Suppressor macrophage (primary cell): ENCODE measurements at regions not wholly inside any gene's neighbourhood (a gene's known extent, or its start where the extent isn't known, plus 50 kb on each side); places are given as distances from the start of the nearest gene placed in this dataset.
"Not testable (repeated sequence)": the region's sequence is repeated elsewhere in the genome, so short reads cannot be mapped to it uniquely, and the experiment has no call there.

Experiments
- DNase-seq, 4 experiments: peaks; one replicate each; pipeline ENCODE4 v3.0.0-alpha.2; 2020 to 2022

DNA sequence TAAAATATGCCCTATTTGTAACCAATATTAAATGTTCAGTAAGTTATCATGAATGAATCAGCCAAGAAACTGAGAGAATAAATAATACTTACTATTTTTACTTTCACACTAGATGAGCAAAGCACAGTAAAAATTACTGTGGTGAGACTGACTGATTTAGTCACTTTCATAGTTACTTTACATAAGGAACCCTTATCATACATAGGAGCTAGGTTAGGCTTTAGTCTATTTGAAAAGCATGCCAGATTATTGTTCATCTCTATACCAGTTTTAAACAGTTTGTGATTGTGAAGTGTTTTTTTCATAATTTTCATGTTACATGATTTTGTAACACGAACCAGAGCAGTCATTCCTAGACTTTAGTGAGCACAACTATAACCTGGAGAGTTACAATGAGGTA, 80.7 kb upstream of the MAGI2 start:
- no peak for DNase-seq

DNA sequence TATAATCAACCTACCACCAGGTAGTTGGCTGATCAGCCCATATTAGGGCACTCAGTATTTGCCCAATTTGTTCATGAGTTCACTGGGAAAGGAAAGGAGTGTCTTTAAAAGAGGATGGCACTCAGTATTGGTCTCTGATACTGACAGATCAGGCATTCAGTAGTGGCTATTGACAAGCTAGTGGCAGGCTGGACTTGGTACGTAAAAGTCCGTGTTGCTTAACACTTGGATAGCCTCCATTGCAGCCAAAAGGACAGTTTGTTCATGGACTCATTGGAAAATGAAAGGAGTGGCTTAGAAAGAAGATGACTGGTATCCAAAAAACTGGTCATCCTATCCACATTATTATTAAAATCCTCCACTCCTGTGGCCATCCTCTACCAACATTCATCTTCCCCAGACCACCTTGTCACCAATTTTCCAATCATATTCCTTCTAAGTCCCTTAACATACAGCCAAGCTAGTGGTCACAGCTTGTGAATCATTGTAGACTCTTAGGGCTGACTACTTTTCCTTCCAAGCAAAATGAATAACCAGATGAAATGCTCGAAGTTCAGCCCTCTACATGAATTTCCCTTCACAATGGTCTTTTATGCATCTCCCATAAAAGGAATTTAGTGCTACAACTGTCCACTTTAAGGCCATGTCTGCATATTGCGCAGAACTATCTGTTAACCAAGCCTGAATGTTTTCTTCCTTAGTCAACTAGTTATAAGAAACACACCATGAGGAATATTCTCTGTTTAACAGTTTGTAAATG, 78.6 kb upstream of the MAGI2 start:
- DNase-seq: no peak

DNA sequence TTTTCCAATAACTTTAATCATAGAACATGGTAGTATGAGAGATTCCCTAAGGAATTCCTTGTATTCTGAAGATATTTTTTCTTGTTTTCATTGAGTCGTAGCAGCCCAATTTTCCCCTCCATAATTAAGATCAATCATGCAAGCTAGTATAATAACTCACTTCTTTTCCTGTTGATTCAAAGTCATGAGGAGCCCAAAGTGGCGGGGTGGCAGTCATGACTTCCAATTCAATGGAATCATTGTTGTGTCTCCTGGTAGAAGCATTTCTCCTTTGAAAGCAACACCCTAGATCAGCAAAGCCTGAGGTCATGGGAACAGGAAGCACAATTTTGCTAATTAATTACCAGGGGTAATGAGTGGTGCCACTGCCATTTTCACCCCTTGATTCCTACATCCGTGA, 77.6 kb upstream of the MAGI2 start:
- DNase-seq: no peak

DNA sequence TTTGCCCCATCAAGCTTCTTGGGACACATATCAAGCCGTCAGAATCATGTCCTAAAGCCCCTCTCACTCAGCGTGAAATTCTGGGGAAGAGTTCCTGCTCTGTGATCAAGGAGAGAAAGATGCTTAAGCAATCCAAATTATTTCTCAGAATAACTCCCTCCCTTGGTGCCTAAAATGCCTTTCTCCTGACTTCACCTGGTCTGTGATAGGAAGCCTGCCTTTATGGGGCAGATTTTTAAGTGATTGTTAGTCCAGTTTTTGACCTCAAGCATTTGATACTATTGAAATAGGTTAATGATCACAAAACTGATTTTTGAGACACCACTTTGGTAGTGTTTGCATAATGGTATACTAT, 76.4 kb upstream of the MAGI2 start:
- DNase-seq: no peak

DNA sequence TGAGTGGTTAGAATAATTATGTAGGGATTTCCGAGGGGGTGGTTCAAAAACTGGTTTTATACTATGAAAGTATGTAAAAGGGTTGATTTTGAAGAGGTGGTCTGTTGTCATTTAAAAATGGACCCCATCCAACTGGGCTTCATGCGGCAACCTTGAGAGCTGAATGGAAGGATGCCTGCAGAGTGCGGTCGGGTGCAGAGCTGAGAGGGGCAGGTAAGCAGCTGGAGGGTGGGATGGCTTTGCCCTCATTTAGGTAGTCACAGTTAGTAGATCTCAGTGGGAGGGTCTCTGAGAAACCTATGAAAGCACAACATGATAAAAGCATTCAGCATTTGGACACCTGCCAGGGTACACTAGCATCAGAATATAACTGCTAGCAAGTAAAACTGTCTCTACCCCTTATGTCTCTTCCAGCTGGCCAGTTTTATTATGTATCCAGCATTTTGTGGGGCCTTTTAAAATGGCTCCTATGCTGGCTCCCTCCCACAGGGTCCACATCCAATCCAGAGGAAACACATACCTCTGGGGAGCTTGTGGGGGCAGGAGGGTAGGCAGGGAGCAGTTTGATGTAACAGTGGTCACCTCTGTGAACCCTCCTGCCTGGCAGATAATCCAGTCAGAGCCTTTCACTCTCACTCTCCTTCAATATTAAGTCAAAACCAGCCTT, 75.9 kb upstream of the MAGI2 start:
- DNase-seq: no peak

DNA sequence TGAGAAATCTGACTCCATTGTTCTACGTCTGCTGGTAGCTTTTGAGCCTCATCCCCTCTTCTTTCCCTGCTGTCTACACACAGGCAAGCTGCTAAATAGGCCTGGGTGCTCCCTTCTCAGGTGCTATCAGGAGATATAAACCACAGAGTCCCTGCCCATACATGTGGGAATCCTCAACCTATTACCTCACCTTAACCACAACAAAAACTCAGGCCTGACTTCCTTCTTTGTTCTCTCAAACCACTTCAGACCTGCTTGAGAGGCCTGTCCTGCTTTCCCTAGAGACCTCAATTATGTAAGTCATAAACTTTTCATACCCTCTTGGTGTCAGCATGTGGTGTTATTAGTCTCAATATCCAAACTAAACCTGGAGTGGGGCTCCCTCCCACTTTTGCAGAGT, 75.0 kb upstream of the MAGI2 start:
- DNase-seq: no peak

DNA sequence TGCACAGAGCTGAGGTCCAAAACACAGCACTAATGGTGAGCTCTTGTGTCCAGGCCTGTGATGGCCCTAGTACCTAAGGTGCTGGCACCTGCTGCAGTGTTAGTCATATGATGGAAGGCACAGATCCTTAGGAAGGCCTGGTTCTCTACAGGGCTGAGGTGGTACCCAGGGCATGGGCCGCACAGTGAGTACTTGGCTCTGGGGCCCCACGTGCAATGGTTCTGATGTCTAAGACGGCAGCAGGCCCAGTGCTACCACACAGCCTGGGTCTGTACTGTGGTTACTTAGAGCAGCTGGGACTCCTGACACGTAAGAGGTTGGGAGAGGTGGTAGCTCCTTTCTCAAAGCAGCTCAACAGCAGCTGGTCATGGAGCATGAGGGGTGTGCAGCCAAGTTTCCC, 70.6 kb upstream of the MAGI2 start:
- no peak for DNase-seq

DNA sequence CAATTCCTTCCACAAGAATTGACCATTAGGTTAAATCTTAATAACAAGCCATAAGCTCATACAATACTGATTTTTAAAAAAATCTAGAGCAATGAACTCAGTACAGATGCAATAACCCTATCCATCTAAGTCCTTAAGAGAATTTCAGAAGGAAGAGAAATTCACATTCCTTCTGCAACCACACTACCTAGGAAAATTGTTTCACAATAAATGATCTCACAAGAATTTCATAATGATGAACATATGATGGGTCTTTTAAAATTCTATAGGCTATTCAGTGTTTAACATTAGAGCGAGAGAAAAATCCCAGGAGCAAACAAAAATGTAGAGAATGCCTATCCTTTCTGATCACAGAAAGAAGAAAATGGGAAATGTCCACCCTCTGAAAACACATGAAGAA, 70.0 kb upstream of the MAGI2 start:
- no peak for DNase-seq

DNA sequence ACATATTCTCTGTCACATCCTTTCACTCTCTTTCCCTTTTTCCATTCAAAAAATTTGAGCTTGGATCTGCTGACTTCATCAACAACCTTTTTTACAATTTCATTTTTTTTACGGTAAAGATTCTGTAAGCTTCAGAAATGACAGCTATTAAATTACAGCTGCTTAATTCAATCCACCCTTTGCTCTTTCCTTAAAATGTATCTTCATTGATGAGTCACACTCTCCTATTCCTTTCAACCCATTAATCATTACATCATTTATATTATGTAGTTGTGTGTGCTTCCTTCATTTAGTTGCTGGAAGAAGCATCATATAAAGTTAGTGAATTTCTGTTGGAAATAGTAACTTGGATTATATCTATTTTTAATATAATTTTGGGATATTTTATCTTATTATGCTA, 67.1 kb upstream of the MAGI2 start:
- no peak for DNase-seq

DNA sequence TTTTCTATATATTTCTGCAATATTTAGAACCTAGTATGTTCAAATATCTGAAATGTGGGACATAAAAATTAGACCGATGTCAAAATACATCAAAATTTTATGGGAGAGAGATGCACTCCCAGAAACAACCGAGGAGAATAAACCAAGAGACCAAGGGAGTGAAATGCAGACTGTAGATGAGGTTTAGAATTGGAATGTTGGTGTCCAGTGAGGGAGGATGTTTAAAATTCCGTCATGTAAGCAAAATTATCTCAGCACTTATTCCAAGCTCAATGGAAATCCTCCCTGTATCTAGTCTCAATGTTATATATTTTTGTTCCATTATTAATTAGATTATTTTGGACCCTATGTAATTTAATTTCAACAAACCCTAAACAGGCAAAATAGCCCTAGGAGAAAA, 61.9 kb upstream of the MAGI2 start:
- no peak for DNase-seq

DNA sequence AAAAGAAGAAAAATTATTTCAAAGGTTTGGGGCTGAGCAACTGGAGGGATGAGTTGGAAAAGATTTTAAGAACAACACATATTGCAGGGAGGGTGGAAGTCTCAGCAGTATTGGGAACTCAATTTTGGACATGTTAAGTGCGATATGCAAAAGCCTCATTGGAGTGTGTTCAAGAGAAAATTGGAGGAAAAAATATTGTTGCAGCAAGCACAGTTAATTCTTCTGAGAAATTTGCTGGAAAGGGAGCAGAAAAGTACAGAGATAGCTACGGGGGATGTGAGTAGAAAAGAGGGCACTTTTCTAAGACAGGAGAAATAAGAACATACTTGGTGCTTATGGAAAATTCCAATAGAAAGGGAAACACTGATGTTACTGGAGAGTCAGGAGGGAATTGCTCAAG, 59.8 kb upstream of the MAGI2 start:
- DNase-seq: no peak

DNA sequence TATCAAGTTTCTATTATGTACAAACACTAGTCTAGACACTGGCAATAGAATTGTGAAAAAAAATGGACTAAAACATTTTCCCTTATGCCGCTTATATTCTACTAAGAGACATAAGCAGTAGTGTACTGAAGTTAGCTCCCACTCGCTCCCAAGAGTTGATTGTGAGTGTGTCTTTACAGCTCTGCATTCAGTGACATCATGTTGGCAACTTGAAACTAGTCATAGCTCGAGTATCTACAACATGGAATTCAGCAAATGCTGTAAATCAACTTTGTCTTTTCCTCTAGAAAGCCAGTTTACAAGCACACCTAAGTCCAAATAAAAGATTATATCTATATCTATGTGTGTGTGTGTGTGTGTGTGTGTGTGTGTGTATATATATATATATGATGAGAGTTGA, 58.8 kb upstream of the MAGI2 start:
- DNase-seq: no peak

DNA sequence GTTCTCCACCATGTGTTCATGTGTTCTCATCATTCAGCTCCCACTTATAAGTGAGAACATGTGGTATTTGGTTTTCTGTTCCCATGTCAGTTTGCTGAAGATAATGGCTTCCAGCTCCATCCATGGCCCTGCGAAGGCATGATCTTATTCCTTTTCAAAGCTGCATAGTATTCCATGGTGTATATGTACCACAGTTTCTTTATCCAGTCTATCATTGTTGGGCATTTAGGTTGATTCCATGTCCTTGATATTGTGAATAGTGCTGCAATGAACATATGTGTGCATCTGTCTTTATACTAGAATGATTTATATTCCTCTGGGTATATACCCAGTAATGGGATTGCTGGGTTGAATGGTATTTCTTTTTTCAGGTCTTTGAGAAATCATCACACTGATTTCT, 57.6 kb upstream of the MAGI2 start:
- not testable (repeated sequence) for DNase-seq

DNA sequence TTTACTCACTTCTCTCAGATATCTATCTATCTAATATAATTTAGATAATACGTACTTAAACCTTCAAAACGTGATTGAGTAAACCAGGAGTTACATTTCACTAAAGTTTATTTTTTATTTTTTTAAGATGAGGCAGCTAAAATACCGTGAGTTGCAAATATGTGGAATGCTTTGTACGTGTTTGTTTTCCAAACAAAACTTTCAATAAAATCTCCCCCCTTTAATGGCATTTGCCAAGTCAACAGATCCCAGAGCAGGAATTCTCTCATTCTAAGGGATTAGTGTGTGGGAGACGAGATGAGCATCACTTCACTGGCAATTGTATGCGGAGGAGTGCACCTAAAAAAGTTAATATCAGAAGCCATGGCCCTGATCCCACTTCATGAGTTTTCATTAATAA, 53.7 kb upstream of the MAGI2 start:
- no peak for DNase-seq

DNA sequence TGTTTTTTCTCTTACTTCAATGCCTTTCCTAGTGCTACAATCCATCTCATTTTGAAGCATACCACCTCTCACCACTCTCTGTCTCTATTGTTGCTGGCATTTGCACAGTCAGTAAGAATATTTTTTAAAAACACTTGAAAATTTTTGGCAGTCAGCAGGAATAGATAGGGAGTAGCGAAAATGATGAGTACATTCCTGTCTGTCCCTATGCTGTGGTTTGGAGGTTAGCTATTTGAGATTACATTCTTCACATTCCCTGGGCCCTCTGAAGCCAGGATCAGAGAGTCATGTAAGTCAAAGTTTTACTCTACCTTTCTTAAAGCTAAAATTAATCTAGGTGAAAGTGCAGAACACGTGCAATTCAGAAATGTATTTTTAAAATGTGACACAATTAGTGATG, 53.0 kb upstream of the MAGI2 start:
- DNase-seq: no peak

DNA sequence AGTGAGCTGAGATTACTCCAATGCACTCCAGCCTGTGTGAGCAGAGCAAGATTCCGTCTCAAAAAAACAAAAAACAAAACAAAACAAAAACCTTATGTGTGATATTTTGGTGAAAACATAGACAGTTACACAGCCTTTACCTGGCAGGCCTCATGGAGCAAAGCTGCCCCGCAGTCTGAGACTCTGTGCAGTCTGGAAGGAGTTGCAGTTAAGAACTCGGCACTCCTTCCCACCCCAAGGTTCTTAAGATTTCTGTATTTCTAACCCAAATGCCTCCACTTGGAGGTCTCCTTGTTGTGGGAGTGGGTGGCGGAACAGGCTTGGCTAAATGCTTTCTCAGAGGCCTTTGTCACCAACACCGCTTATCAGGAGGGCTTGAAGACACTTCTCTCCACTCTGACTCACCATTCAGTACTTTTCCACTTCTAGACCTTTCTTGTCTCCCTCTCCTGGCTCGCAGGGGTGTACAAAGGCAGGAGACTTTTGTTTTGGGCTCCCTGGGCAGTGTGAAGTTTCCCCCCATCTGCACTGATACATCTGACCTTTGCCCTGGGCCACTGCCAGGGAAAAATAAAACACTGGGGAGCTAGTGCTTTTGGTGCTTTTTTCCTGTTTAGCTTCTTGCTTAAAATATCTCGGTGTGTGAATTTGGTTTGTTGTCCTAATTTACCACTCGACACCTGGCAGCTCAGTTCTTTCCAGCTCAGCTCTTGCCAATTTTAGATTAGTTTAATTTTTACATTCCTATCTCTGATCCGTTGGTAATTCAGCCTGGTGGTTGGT, 51.3 kb upstream of the MAGI2 start:
- DNase-seq: no peak
